GM12891 (cell line): ENCODE measurements at regions not wholly inside any gene's neighbourhood (a gene's known extent, or its start where the extent isn't known, plus 50 kb on each side); places are given as distances from the start of the nearest gene placed in this dataset.

ENCODE experiments used
- PAX5 ChIP-seq: IDR thresholded peaks from 2 replicates; pipeline ENCODE4 v1.6.1; 2011; ENCODE audit warnings: low read length, moderate library complexity, mild to moderate bottlenecking; ENCODE audit not compliant: insufficient read depth, severe bottlenecking
- POLR2A ChIP-seq: IDR thresholded peaks from 2 replicates; pipeline ENCODE4 v1.6.1; 2011; ENCODE audit warnings: low read depth, low read length, control low read depth
- POLR2AphosphoS5 ChIP-seq: IDR thresholded peaks from 2 replicates; pipeline ENCODE4 v1.6.1; 2011; ENCODE audit warnings: low read depth, low read length, control low read depth
- SPI1 ChIP-seq: IDR thresholded peaks from 2 replicates; pipeline ENCODE4 v1.6.1; 2011; ENCODE audit warnings: low read depth, low read length, control low read depth
- TAF1 ChIP-seq: IDR thresholded peaks from 2 replicates; pipeline ENCODE4 v1.6.1; 2011; ENCODE audit warnings: low read depth, low read length, control low read depth

DNA sequence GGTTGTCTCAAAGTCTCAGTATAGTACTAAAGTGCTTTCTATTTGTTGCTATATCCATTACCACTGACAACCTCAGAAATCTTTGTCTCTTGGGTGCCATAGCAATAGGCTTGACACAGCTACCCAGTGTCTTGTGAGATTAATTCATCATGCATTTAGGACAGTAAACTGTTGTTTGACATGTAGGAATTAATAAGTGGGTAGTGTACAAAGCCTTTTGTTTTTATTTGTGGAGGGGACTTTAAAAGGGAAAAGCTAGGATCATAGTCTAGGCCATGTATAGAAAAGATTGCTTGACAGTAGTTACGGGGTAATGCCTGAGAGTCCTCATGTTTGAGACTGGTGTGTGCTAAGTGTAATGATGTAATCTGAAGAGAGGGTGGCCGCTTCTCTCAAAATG, 102.6 kb upstream of the AGR3 start:
- TF ChIP-seq POLR2AphosphoS5 (no peak), POLR2A (no peak), TAF1 (no peak), SPI1 (no peak), PAX5 (no peak)
